C1 segment of cervical spinal cord (tissue), 14 donors: ENCODE measurements at regions not wholly inside any gene's neighbourhood (a gene's known extent, or its start where the extent isn't known, plus 50 kb on each side); places are given as distances from the start of the nearest gene placed in this dataset.

Experiments used
- DNase-seq, 14 donors: peaks; one replicate each; lab custom pipeline; 2025; lab: John Stamatoyannopoulos, UW

DNA sequence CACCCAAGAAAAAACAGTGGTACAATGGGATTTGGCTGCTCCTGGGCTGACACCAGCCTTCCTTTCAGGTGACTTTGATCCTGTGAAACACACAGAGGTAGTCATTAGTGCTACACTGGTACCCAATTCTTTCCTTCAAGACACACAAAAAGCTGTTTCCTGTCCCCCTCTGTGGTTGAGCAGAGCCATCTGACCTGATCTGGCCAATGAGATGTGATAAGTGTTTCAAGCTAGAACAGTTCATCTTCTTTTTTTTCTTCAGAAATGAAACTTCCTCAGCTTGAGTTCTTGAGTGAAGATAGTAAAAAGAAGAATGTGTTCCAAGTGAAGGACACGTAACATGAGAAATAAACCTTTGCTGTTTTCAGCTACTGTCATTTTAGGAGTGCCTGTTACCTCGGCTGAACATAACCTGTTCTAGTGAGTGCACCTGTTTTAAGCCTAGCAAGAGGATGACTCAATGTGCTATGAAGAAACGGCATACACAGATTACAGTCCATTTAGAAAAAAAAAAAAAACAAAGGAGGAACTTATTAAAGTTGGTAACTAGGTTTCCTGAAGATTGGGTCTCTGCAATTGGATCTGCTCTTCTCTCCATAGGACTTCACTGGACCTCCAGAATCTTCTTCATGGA lies 287.8 kb downstream of the GAS1 start:
- DNase-seq, result no peak

DNA sequence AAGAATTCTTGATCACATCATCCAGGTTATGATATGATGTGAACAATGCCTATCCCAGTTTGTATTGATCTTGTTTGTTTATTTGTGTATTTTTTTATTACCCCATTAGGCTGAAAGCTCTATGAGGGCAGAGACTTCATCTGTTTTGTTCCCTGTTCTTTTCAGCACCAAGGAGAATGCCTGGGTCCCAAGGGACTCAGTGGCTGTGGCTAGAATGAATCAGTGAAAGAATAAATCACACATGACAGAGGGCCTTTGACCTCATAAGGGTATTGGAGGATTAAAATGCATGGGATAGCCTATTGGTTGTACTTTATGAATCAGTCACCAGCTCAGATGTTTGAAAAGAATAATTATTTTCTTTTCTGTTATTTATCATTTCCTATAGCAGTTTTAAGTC lies 292.2 kb downstream of the GAS1 start:
- no peak for DNase-seq

DNA sequence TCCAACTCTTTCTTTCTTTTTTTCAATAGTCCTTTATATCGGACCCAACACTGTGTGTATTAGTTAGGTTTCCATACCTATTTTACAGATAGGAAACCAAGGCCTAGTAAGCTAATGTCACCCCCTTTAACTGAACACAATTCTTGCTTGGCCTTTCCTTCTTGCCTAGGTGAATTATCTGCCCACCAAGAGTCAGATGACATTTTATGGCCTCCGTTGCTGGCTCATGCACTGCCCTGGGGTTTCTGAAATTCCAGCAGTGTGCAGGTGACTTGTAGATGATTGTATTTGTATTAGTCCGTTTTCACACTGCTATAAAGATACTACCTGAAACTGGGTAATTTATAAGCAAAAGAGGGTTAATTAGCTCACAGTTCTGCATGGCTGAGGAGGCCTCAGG lies 293.8 kb downstream of the GAS1 start:
- no peak for DNase-seq

DNA sequence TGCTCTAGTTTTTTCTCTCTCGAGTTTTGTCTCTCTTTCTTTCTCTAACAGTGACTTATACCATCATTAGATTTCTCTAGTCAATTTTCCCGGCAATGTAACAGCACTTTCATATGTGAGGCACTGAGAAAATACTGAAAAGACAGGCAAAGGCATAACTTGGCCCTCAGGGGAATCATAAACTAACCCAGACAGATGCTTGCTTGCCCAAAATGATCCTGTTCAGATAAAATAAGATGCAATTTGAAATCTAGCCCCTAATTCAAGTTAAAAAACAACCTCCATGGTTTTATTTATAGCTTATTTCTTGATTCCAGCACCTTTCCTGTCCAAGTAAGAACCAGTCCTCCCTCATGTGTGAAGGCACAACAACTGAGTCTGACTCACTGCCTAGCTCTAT lies 294.6 kb downstream of the GAS1 start:
- DNase-seq, result no peak

DNA sequence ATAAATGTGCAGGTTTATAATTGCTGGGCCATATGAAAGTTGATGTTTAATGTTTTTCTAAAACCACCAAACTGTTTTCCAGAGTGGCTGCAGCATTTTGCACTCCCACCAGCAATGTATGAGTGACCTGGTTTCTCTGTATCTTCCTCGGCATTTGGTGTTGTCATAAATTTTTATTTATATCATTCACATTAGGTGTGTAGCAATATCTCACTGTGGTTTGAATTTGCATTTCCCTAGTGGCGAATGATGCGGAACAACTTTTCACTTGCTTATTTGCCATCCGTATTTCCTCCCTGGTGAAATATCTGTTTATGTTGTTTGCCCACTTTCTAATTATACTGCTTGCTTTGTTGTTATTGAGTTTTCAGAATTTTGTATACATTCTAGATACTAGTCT lies 295.7 kb upstream of the TUT7 start:
- DNase-seq, result no peak

DNA sequence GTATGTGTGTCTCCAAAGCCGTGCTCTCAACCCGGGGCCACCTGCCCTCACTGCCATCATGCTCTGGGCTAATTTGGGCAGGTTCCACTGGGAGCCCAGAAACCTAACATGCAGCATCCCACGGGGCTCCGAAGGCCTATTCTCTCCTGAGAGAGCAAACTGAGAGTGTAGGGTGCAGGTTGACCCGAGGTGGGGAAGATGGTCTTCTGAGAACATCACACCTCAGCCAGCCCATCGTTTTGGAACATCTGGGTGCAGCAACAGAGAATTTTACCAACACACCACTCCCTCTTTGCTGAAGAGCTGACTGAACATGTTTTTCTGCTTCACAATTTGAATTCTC lies 294.6 kb upstream of the TUT7 start:
- DNase-seq, result no peak

DNA sequence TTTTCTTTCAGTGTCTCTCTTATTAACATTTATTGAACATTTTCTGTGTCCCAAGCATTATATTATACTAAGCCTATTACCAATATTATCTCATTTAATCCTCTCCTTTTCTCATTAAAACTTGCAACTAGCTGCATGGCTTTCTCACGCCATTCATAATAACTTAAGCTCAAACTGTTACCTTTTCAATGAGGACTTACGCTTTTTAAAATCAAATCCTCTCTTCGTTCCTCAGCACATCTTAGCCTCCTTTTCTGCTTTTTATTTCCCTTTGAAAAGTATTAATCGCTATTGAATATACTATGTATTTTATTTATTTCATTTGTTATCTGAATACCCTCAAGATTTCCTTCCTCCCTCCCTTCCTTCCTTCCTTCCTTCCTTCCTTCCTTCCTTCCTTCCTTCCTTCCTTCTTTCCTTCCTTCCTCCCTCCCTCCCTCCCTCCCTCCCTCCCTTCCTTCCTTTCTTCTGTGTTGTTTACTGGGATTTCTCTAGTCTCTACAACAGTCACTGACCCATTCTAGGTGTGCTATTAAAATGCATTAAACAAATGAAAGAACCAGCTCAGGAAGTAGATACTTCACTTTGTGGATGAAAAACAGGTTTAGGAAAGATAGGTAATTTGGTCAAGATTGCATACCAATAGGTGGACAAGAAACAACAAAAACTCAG lies 294.1 kb upstream of the TUT7 start:
- DNase-seq, result no peak

DNA sequence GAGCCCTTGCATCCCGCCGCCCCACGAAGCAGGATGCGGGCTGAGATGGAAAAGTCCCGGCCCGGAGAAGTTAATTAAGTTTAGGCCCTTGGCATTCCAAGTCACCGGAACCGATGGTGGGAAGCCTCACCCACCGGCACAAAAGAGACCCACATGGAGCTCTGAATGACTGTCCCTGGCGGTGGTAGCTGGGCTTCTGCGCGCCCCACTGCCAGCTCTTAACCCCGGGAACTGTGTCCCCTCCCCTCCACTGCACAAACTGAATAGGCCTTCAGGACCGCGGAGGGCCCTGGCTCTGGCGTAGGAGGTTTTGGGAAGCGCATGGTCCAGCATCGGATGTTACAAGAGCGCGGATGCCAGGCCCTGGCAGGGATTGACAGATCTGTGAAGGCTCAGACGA lies 291.1 kb upstream of the TUT7 start:
- peak in 6 of 14 donors; percentile 5 to 78 (median 26) for DNase-seq

DNA sequence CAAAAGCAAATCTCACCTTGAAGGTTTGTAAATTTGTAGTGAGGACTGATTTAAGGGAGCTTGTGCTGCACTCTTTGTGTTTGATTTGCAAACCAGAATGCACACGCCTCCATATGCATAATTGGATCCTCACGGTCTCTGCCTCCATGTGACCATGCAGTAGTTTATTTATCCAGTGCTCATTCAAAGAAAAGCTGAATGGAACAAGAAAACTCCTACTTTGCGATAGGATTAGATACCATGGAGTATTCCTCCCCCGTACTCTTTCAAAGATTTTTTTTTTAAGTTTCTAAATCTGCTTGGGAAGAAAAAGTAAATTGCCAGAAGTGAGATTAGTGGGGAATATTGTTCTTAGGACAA lies 290.4 kb upstream of the TUT7 start:
- no peak for DNase-seq

DNA sequence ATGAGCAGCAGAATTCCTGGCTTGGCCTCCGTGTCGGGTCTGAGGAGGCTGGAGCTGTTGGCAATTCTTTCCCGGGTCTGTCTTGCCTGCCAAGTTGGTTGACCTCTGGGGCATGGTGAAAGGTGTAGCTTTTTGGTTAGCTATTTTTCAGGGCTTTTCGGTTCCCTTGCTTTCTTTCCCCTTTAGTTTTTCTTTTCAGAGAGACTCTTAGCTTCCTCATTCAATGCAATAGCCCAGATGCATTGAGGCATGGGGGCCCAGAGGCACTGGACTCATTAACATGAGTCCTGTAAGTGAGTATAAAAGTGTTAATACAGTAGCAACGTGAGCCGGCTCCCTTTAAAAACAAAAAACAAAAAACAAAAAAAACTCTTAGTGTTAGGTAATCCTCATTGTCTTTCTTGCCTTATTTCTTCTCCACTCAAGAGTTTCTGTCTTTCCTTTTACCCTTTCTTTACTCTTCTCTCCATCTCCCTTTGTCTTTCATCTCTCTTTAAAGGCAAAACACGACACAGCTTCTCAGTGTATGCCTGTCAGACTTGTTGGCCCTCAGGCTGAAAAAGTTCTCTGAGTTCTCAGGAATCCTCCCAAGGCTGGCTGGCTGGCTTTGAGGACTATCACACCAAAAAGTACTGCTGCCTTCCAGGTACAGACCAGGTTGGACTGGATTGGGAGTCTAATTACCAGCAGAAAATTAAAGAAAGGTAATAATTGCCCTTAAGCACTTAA lies 289.9 kb upstream of the TUT7 start:
- no peak for DNase-seq

DNA sequence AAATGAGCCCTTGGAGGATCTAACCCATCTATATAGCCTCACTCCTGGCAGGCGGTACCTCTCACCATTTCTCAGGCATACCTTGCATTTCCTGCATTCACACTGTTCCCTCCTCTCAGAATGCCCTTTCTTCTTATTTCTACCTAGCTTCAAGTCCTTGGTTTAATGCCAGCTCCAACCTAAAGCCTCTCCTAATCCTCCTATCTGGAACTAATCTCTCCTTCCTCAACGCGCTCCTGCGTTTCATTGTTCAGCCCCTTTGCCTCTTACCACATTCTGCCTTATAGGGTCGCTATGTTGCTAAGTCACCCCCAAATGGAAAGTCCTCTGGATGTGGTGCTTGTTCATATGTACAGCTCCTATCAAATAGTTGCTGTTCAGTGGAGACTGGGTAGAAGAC lies 288.5 kb upstream of the TUT7 start:
- DNase-seq, result no peak

DNA sequence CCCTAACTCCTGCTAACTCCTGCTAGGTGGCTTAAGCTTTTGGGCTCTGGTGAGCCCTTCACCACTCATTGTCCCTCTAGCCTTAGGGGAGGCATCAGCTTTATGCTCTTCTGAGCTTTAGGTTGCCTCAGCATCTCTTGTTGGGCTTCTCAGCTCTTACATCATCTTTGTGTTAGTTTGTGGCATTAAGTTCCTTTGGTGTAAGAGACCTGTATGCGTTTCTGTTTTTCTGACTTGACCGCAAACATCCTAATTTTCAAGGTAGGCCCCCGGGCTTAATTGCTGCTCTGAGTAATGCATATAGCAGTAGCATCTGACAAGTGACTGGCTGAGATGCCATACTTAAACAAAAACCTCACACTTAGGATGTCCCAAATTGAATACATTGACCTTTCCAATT lies 287.8 kb upstream of the TUT7 start:
- DNase-seq, result no peak

DNA sequence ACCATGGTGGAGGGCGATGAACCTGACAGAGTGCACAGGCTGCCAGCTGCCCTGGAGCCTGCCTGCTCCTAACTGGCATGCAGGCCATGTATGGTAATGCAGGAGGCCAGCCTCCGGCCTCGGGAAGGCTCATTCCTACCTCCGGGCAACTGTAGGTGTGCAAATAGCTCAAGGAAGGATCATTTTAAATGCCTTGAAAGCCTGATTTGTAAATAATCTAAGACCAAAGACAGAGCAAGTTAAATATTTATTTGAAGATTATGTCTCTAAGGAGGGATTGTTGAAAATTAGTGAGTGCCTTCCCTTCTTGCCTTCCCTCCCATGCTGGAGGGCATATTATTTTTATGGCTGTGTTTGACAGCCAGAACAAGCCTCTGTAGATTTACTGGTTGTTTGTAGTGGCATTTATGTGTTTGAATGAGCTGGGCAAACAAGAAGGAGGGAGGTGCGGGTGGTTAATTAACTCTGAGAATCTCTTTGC lies 285.7 kb upstream of the TUT7 start:
- no peak for DNase-seq

DNA sequence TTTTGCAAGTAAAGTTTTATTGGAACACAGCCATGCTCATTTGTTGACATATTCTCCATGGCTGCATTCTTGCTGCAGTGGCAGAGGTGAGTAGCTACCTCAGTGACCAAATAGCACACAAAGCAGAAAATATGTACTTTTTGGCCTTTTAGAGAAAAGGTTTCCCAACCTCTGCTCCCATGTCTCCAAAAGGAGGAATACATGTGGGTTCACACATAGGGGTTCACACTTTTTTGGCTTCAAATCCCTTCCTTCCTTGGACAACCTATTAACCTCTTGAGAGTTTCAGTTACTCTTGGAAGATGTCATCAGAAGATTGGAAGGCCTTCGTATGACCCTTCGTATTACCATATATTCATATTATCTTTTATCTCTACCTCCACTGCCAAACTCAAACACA lies 285.1 kb upstream of the TUT7 start:
- no peak for DNase-seq

DNA sequence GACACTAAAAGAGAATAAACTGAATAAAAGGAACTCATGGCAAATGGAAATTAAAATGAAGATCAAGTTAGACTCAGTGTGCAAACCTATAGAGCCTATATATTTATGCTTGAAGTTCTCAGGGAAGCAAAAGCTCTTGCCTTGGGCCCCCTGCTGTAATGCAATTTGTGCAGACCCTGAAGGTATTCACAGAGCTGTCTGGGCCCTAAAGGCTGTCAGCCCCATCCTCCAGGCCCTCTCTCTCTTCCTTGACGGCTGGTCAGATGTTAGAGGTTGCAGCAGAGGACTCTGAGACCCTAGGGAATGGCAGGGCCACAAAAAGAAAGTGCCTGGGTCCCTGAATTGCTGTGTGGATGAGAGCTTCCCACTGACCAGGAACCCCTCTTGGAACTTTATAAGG lies 283.9 kb upstream of the TUT7 start:
- no peak for DNase-seq

DNA sequence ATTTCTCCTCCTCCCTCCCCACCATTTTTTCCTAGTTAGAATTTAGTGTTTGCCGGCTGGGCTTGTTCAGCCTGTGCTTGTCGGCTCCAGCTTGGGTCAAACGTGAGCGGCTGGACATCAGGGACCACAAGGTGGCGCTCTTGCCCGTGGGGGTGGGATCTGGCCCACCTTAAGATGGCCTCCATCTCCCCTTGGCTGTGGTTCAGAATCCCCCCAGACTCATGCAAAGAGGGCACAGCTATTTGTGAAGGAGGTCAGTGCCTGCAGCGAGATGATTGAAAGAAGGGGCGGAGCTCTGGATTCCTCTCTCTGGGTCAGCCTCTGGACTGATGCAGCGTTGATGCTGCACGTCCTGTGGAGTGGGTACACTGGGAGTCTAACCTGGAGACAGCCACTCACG lies 283.3 kb upstream of the TUT7 start:
- peak in 5 of 14 donors; percentile 1 to 27 (median 18) for DNase-seq

DNA sequence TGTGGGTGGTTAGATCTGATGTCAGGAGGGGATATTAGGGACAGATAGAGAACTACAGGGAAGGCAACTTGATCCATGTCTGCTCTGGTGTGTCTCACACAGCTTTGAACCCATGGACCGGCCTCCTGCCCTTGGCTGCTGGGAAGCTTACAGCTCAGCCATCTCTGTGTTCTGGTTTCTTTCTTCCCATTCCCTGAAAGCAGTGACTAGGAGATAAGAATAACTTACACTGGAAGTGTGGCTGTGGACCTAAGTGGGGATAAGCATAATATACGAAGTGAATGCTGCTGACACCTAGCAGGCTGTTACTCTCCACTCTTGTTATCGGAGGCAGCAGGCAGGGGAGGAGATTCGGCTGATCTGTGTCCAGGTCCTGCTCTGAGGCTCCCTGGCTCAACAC lies 282.3 kb upstream of the TUT7 start:
- DNase-seq, result no peak

DNA sequence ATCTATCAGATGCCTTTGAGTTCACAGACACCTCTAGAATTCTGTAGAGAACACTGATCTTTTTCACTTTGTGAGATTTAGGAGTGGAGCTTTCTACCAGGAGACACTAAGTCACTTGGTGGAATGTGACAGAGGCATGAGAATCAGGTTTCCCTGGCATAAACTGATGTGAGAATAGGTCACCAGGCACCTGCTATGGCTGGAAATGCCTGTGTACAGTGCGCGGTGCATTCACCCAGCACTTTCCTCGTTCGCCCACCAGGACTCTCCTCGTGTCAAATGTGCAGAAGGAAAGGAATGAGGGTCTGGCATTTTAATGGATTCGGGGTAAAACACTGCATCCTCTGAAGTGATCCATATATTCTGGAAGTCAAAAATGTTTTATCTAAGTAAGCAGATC lies 281.8 kb upstream of the TUT7 start:
- no peak for DNase-seq

DNA sequence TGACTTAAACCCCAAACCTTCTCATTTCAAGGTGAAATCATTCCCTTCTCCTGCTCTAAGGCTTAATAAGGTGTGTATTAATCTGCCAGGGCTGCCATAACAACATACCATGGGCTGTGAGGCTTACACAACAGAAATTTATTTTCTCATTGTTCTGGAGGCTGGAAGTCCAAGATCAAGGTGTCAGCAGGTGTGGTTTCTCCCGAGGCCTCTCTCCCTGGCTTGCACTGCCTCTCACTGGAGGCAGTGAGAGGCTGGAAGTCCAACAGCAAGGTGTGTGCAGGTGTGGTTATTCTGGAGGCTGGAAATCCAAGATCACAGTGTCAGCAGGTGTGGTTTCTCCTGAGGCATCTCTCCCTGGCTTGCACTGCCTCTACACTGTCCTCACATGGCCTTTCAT lies 280.3 kb upstream of the TUT7 start:
- no peak for DNase-seq

DNA sequence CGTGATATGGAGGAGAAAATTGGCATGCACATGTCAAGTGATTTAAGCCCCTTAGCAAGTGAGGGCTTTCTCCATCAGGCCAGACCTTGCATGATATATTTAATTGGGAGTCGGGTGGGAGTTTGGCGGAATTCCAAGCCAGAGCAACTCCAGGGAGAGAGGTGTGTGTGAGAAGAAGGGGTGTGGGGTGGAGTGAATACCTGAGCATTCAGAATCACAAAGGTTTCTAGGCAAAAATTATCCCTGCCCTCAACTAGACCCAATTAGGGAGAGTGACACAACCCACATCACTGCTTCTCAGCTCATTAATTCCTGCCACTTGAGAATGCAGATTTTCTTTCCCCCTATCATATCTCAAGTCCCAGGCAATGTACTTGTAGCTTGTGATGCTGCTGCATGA lies 279.7 kb upstream of the TUT7 start:
- DNase-seq, result no peak

DNA sequence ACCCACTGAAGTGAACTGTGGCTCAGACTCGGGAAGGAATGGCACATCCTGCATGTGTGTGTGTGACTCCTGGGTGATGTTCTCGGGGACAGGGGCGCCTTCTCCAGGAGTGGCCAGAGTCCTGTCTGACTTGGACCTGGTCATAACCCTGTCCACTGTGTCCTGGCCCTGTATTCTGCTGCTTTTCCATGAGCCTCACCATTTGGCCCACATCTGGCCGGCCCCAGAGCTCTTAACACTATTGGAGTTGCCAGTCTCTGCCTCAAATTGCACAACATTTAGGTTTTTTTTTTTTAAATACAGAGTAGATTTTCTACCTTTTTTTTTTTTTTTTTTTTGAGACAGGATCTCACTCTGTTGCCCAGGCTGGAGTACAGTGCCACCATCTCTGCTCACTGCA lies 278.3 kb upstream of the TUT7 start:
- DNase-seq, result no peak

DNA sequence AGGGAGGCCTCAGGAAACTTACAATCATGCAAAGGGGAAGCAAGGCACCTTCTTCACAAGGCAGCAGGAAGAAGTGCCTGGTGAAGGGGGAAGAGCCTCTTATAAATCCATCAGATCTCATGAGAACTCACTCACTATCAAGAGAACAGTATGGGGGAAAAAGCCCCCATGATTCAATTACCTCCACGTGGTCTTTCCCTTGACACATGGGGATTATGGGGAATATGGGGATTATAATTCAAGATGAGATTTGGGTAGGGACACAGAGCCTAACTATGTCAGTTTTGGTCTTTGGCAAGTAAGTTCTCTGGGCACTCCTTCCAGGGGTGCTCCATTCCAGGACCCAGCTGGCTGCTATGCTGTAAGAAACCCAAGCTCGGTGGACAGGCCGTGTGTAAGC lies 275.3 kb upstream of the TUT7 start:
- DNase-seq, result no peak

DNA sequence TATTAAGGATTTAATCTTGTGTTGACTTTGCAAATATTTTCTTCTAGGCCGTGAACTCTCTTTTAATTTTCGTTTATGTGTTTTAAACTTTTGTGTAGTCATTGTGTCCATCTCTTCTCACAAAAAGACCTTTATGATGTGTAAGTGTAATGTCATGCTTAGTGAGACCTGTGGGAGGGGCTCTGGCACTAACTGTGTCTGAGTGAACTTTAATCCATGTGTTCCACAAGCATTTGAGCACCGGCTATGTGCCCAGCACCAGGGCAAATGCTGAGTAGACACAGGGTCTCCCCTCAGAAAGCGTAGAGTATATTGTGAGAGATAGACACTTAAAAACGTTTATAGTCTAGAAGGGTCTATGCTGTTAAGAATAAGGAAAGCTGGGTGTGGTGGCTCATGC lies 272.6 kb upstream of the TUT7 start:
- no peak for DNase-seq
